NCI-H2081 (cell line): ENCODE measurements at regions not wholly inside any gene's neighbourhood (a gene's known extent, or its start where the extent isn't known, plus 50 kb on each side); places are given as distances from the start of the nearest gene placed in this dataset.
"Not testable (repeated sequence)": the region's sequence is repeated elsewhere in the genome, so short reads cannot be mapped to it uniquely, and the experiment has no call there.

ENCODE experiments used
- DNase-seq, 2 experiments: peaks; one replicate each; lab custom pipeline; 2025; lab: John Stamatoyannopoulos, UW

- DNase-seq = no peak
These were observed 77.0 kb downstream of the CCDC71L start for GRCh38 chr7:106583706-106584690.

GRCh38 chr7:106583100-106583499 is 77.9 kb downstream of the CCDC71L start:
- DNase-seq = no peak

- no peak for DNase-seq
These were observed 78.6 kb downstream of the CCDC71L start for GRCh38 chr7:106582365-106582764.

- DNase-seq = not testable (repeated sequence)
These were observed 81.9 kb downstream of the CCDC71L start for GRCh38 chr7:106579086-106579485.

GRCh38 chr7:106575138-106575823 is 85.7 kb downstream of the CCDC71L start:
- no peak for DNase-seq

- no peak for DNase-seq
These were observed 87.2 kb downstream of the CCDC71L start for GRCh38 chr7:106573738-106574137.

GRCh38 chr7:106573125-106573663 is 87.8 kb downstream of the CCDC71L start:
- no peak for DNase-seq

GRCh38 chr7:106572394-106573124 is 88.4 kb downstream of the CCDC71L start:
- no peak for DNase-seq

- DNase-seq = no peak
These were observed 89.4 kb downstream of the CCDC71L start for GRCh38 chr7:106571563-106571962.

GRCh38 chr7:106570948-106571418 is 90.0 kb downstream of the CCDC71L start:
- DNase-seq = no peak

GRCh38 chr7:106570146-106570545 is 90.8 kb downstream of the CCDC71L start:
- no peak for DNase-seq

- DNase-seq = no peak
These were observed 91.4 kb downstream of the CCDC71L start for GRCh38 chr7:106569500-106569929.

- DNase-seq = peak; percentile 53 to 66
These were observed 92.1 kb downstream of the CCDC71L start for GRCh38 chr7:106568680-106569499.

GRCh38 chr7:106568002-106568679 is 92.8 kb downstream of the CCDC71L start:
- DNase-seq = no peak

GRCh38 chr7:106567204-106568001 is 93.6 kb downstream of the CCDC71L start:
- not testable (repeated sequence) for DNase-seq

- DNase-seq = no peak
These were observed 94.3 kb downstream of the CCDC71L start for GRCh38 chr7:106566672-106567071.

GRCh38 chr7:106566196-106566595 is 94.8 kb downstream of the CCDC71L start:
- no peak for DNase-seq

GRCh38 chr7:106565428-106565827 is 95.5 kb downstream of the CCDC71L start:
- DNase-seq = no peak

GRCh38 chr7:106563466-106564150 is 97.3 kb downstream of the CCDC71L start:
- DNase-seq = peak in 1 of 2 experiments; percentile 5
